SK-N-SH treated with all-trans-retinoic acid at 6 μM for 48 hours (cell line): ENCODE measurements at regions not wholly inside any gene's neighbourhood (a gene's known extent, or its start where the extent isn't known, plus 50 kb on each side); places are given as distances from the start of the nearest gene placed in this dataset.

ENCODE experiments used
- ATAC-seq: fragments of 200-7000 bp; cut with Tn5 transposase; 3 replicates; pipeline ENCODE4 v1.9.1; 2020; ENCODE audit warnings: mild to moderate bottlenecking, moderate library complexity
- ARNTL ChIP-seq: fragments of 450-650 bp; formaldehyde crosslinking; IDR thresholded peaks from 2 replicates; pipeline ENCODE4 v1.5.0; 2020; ENCODE audit warnings: low read depth, mild to moderate bottlenecking, moderate library complexity, borderline replicate concordance
- BACH2 ChIP-seq: fragments of 250-450 bp; sonication (Bioruptor Pico); IDR thresholded peaks from 2 replicates; pipeline ENCODE4 v1.9.0; 2021; ENCODE audit warnings: mild to moderate bottlenecking, borderline replicate concordance
- CREB5 ChIP-seq: fragments of 250-450 bp; sonication (Bioruptor Pico); IDR thresholded peaks from 2 replicates; pipeline ENCODE4 v1.5.1; 2020; ENCODE audit warnings: low read depth, mild to moderate bottlenecking, moderate library complexity
- CSDC2 ChIP-seq: fragments of 250-450 bp; sonication (Bioruptor Pico); IDR thresholded peaks from 2 replicates; pipeline ENCODE4 v1.5.0; 2020; ENCODE audit warnings: mild to moderate bottlenecking, moderate library complexity
- ESRRG ChIP-seq: fragments of 250-450 bp; sonication (Bioruptor Pico); IDR thresholded peaks from 2 replicates; pipeline ENCODE4 v1.6.1; 2021; ENCODE audit warnings: mild to moderate bottlenecking
- GLIS3 ChIP-seq: fragments of 250-450 bp; sonication (Bioruptor Pico); IDR thresholded peaks from 2 replicates; pipeline ENCODE4 v1.5.0; 2020; ENCODE audit warnings: mild to moderate bottlenecking, moderate library complexity
- ISL1 ChIP-seq: fragments of 250-450 bp; sonication (Bioruptor Pico); IDR thresholded peaks from 2 replicates; pipeline ENCODE4 v2.1.2; 2022; ENCODE audit warnings: mild to moderate bottlenecking, moderate library complexity
- OSR1 ChIP-seq: fragments of 250-450 bp; sonication (Bioruptor Pico); IDR thresholded peaks from 2 replicates; pipeline ENCODE4 v1.8.0; 2022; ENCODE audit warnings: moderate library complexity, mild to moderate bottlenecking, inconsistent platforms
- PATZ1 ChIP-seq: fragments of 250-450 bp; sonication (Bioruptor Pico); IDR thresholded peaks from 2 replicates; pipeline ENCODE4 v1.8.0; 2020; ENCODE audit warnings: mild to moderate bottlenecking, moderate library complexity, borderline replicate concordance
- POU6F1 ChIP-seq: fragments of 250-450 bp; sonication (Bioruptor Pico); IDR thresholded peaks from 2 replicates; pipeline ENCODE4 v1.8.0; 2021; ENCODE audit warnings: low read depth, mild to moderate bottlenecking, moderate library complexity, borderline replicate concordance
- PPARA ChIP-seq: fragments of 250-450 bp; sonication (Bioruptor Pico); IDR thresholded peaks from 2 replicates; pipeline ENCODE4 v1.5.0; 2020; ENCODE audit warnings: mild to moderate bottlenecking, borderline replicate concordance
- RARB ChIP-seq: fragments of 250-450 bp; sonication (Bioruptor Pico); IDR thresholded peaks from 2 replicates; pipeline ENCODE4 v1.8.0; 2021; ENCODE audit warnings: mild to moderate bottlenecking, moderate library complexity
- SNAI2 ChIP-seq: fragments of 250-450 bp; sonication (Bioruptor Pico); IDR thresholded peaks from 2 replicates; pipeline ENCODE4 v1.5.0; 2020; ENCODE audit warnings: mild to moderate bottlenecking, moderate library complexity
- TCF4 ChIP-seq: fragments of 250-450 bp; sonication (Bioruptor Pico); IDR thresholded peaks from 2 replicates; pipeline ENCODE4 v1.8.0; 2021; ENCODE audit warnings: mild to moderate bottlenecking, moderate library complexity, borderline replicate concordance
- TOX ChIP-seq: fragments of 250-450 bp; sonication (Bioruptor Pico); IDR thresholded peaks from 2 replicates; pipeline ENCODE4 v1.8.0; 2021; ENCODE audit warnings: mild to moderate bottlenecking, moderate library complexity, borderline replicate concordance
- TSHZ2 ChIP-seq: fragments of 250-450 bp; sonication (Bioruptor Pico); IDR thresholded peaks from 2 replicates; pipeline ENCODE4 v1.5.0; 2020; ENCODE audit warnings: mild to moderate bottlenecking, moderate library complexity
- ZC3H10 ChIP-seq: fragments of 250-450 bp; sonication (Bioruptor Pico); IDR thresholded peaks from 2 replicates; pipeline ENCODE4 v1.5.1; 2021; ENCODE audit warnings: mild to moderate bottlenecking, moderate library complexity
- ZFP3 ChIP-seq: fragments of 250-450 bp; sonication (Bioruptor Pico); IDR thresholded peaks from 2 replicates; pipeline ENCODE4 v1.5.0; 2020; ENCODE audit warnings: mild to moderate bottlenecking, moderate library complexity
- ZFP30 ChIP-seq: fragments of 450-650 bp; formaldehyde crosslinking; IDR thresholded peaks from 2 replicates; pipeline ENCODE4 v1.5.0; 2022; ENCODE audit warnings: mild to moderate bottlenecking, moderate library complexity
- ZNF565 ChIP-seq: fragments of 450-650 bp; formaldehyde crosslinking; conservative IDR thresholded peaks from 2 replicates; pipeline ENCODE4 v1.5.0; 2020; ENCODE audit warnings: low read depth, mild to moderate bottlenecking, moderate library complexity
- ZNF70 ChIP-seq: fragments of 450-650 bp; formaldehyde crosslinking; IDR thresholded peaks from 2 replicates; pipeline ENCODE4 v1.5.0; 2020; ENCODE audit warnings: mild to moderate bottlenecking, moderate library complexity
- ZNF8 ChIP-seq: fragments of 450-650 bp; formaldehyde crosslinking; IDR thresholded peaks from 2 replicates; pipeline ENCODE4 v1.5.0; 2020; ENCODE audit warnings: mild to moderate bottlenecking, moderate library complexity

- no peak for ATAC-seq
- TF ChIP-seq OSR1 (CRISPR knock-in tag) (no peak), GLIS3 (CRISPR knock-in tag) (no peak), PPARA (CRISPR knock-in tag) (no peak), ESRRG (no peak), RARB (CRISPR knock-in tag) (no peak), PATZ1 (CRISPR knock-in tag) (no peak), ZNF8 (CRISPR knock-in tag) (no peak), ZC3H10 (CRISPR knock-in tag) (no peak), ZFP30 (CRISPR knock-in tag) (no peak), TCF4 (no peak), CSDC2 (no peak), POU6F1 (CRISPR knock-in tag) (no peak), ZNF70 (CRISPR knock-in tag) (no peak), TSHZ2 (CRISPR knock-in tag) (no peak), ARNTL (CRISPR knock-in tag) (no peak)
These were observed 364.7 kb downstream of the BCAT1 start for GRCh38 chr12:24584032-24584675.

DNA sequence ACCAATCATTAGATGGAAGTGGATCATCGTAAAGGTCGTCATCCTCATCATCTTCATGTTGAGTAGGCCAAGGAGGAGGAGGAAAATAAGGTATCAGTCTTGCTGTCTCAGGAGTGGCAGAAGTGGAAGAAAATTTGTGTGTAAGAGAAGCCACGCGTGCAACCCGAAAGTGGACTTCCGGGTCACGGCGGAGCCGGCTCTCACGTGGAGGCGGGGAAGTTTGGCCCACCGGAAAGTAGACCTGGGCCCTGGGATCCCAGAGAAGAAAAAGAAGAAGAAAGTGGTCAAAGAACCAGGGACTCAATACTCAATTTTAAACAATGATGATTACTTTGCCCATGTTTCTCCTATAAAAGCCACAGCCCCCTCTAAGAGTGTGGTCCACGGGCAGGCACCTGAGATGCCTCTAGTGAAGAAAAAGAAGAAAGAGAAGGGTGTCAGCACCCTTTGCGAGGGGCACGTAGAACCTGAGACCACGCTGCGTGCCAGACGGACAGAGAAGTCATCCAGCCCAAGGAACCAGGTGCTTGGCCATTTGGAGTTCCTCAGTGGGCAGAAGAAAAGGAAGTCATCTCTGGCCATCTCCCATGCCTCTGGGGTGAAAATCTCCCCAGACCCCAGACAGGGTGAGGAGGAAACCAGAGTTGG, 365.8 kb downstream of the BCAT1 start:
- no peak for TF ChIP-seq PATZ1 (CRISPR knock-in tag)
- TF ChIP-seq TOX (CRISPR knock-in tag): no peak
- no peak for TF ChIP-seq SNAI2 (CRISPR knock-in tag)
- TF ChIP-seq CSDC2: no peak
- no peak for TF ChIP-seq ISL1 (CRISPR knock-in tag)
- no peak for TF ChIP-seq POU6F1 (CRISPR knock-in tag)
- TF ChIP-seq BACH2: no peak
- no peak for TF ChIP-seq CREB5 (CRISPR knock-in tag)
- no peak for TF ChIP-seq ZNF70 (CRISPR knock-in tag)
- TF ChIP-seq GLIS3 (CRISPR knock-in tag): no peak
- no peak for TF ChIP-seq ZNF565
- TF ChIP-seq PPARA (CRISPR knock-in tag): no peak
- TF ChIP-seq ZFP3 (CRISPR knock-in tag): no peak
- TF ChIP-seq ARNTL (CRISPR knock-in tag): no peak
- no peak for TF ChIP-seq ZFP30 (CRISPR knock-in tag)
- TF ChIP-seq ZNF8 (CRISPR knock-in tag): no peak
- no peak for TF ChIP-seq TSHZ2 (CRISPR knock-in tag)
- no peak for ATAC-seq
